ENCODE measurements at regions not wholly inside any gene's neighbourhood (a gene's known extent, or its start where the extent isn't known, plus 50 kb on each side); places are given as distances from the start of the nearest gene placed in this dataset.

- DNase-seq (ENCODE audit: low read depth), result no peak
These were observed 372.8 kb upstream of the TBL1XR1 start for GRCh38 chr3:177569875-177570657.

- DNase-seq (ENCODE audit: low read depth), result no peak
These were observed 374.1 kb upstream of the TBL1XR1 start for GRCh38 chr3:177571271-177571943.

- no peak for DNase-seq (ENCODE audit: low read depth)
These were observed 374.6 kb upstream of the TBL1XR1 start for GRCh38 chr3:177571944-177572315.

GRCh38 chr3:177574222-177574856 lies 377.1 kb upstream of the TBL1XR1 start:
- DNase-seq (ENCODE audit: low read depth), result no peak

GRCh38 chr3:177576746-177577145 lies 379.5 kb upstream of the TBL1XR1 start:
- DNase-seq (ENCODE audit: low read depth), result no peak

GRCh38 chr3:177578488-177578887 lies 381.2 kb upstream of the TBL1XR1 start:
- no peak for DNase-seq (ENCODE audit: low read depth)

- no peak for DNase-seq (ENCODE audit: low read depth)
These were observed 382.1 kb upstream of the TBL1XR1 start for GRCh38 chr3:177579419-177579818.

- no peak for DNase-seq (ENCODE audit: low read depth)
These were observed 383.2 kb upstream of the TBL1XR1 start for GRCh38 chr3:177580437-177580836.

- no peak for DNase-seq (ENCODE audit: low read depth)
These were observed 388.0 kb upstream of the TBL1XR1 start for GRCh38 chr3:177585271-177585670.

GRCh38 chr3:177589041-177589650 lies 391.9 kb upstream of the TBL1XR1 start:
- DNase-seq (ENCODE audit: low read depth), result no peak

GRCh38 chr3:177589911-177590381 lies 392.7 kb upstream of the TBL1XR1 start:
- DNase-seq (ENCODE audit: low read depth), result no peak

GRCh38 chr3:177590826-177591225 lies 393.5 kb upstream of the TBL1XR1 start:
- no peak for DNase-seq (ENCODE audit: low read depth)

- no peak for DNase-seq (ENCODE audit: low read depth)
These were observed 394.1 kb upstream of the TBL1XR1 start for GRCh38 chr3:177591379-177591778.

- no peak for DNase-seq (ENCODE audit: low read depth)
These were observed 396.8 kb upstream of the TBL1XR1 start for GRCh38 chr3:177594096-177594495.

- DNase-seq (ENCODE audit: low read depth), result no peak
These were observed 398.4 kb upstream of the TBL1XR1 start for GRCh38 chr3:177595530-177596188.

GRCh38 chr3:177596248-177596815 lies 399.1 kb upstream of the TBL1XR1 start:
- DNase-seq (ENCODE audit: low read depth), result no peak

- DNase-seq (ENCODE audit: low read depth), result no peak
These were observed 399.6 kb upstream of the TBL1XR1 start for GRCh38 chr3:177596816-177597271.

GRCh38 chr3:177597311-177598096 lies 400.2 kb upstream of the TBL1XR1 start:
- no peak for DNase-seq (ENCODE audit: low read depth)

- DNase-seq (ENCODE audit: low read depth), result no peak
These were observed 401.0 kb upstream of the TBL1XR1 start for GRCh38 chr3:177598097-177598833.

- no peak for DNase-seq (ENCODE audit: low read depth)
These were observed 402.0 kb upstream of the TBL1XR1 start for GRCh38 chr3:177599326-177599725.
